Stromal cell of bone marrow (primary cell): ENCODE measurements at regions not wholly inside any gene's neighbourhood (a gene's known extent, or its start where the extent isn't known, plus 50 kb on each side); places are given as distances from the start of the nearest gene placed in this dataset.

ENCODE experiments used
- DNase-seq: peaks from one replicate; pipeline ENCODE4 v3.0.0-alpha.2; 2012; ENCODE audit warnings: low read depth

DNA sequence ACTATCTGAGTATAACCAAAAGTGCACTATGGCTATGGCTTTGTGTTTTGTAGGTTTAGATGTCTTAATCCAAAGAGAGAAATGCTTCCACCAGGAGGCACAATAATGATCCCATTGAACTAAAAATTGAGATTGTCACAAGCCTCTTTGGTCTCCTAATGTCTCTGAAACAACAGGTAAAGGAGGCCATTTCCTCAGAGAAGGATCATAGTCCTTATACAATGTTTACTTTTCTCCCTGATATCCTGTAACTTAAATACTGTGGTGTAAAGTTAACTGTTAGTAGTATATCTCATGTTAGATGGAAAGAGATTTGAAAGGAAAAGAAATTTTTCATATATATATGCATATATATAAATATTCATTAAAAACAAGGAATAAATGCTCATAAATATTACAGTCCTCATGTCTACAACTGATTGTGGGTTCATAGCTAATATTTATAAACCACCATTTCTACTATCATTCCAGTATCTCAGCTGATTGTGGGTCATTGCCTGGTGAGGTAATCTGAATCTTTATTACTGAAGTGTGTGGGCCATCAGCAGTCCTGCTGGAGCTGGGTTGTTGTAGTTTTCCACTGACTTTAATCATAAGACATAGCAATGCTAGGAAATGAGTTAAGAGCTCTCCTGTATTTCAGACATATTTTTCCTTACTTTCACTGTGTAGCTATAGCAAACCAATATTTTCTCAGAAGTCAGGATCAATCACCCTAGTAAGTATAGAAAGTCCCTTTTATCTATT, 1230.4 kb downstream of the PCDH18 start:
- no peak for DNase-seq

DNA sequence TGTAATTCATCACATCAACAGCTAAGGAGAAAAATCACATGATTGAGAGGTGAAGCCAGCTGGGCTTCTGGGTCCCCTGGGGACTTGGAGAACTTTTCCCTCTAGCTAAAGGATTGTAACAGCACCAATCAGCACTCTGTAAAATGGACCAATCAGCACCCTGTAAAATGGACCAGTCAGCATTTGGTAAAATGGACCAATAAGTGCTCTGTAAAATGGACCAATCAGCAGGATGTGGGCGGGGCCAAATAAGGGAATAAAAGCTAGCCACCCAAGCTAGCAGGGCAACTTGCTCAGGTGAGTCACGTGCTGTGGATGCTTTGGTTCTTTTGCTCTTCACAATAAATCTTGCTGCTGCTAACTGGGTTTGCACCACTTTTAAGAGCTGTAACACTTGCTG, 1248.3 kb downstream of the PCDH18 start:
- no peak for DNase-seq

DNA sequence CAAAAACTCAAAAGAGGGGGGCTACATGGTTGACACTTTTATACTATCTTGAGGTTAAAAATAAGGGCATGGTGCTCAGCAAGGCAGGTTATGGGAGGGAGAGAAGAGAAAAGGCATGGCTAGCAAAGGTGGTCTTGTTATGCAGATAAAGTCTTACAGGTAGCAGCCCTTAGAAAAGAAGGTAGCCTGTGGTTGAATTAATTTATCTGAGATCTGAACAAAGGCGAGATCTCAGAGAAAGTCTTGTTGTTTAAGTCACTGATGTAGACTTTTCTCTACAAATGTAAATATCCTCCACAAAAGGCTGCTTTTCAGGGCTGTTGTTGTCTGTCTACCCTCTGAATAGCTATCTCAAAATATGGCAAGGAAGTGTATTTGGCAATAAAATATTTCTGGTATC, 1250.4 kb downstream of the PCDH18 start:
- DNase-seq: no peak

DNA sequence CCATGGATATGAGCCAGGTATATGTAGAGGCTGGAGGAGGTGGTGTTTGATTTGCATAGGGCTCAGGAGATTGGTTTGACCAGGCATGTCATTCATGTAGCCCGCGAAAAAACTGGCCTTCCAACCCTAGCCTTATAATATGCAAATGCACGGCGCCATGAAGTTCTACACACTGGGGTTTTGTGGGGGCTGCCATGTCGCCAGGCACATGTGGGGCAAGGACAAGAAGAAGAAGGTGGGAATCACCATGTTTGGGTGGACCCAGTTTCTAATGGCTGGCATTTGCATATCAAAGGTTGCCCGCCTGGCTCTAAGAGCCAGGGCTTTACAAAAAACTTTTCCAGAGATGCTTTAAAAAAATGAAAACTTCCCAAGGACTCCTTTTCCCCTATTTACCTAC, 1251.0 kb downstream of the PCDH18 start:
- DNase-seq: no peak

DNA sequence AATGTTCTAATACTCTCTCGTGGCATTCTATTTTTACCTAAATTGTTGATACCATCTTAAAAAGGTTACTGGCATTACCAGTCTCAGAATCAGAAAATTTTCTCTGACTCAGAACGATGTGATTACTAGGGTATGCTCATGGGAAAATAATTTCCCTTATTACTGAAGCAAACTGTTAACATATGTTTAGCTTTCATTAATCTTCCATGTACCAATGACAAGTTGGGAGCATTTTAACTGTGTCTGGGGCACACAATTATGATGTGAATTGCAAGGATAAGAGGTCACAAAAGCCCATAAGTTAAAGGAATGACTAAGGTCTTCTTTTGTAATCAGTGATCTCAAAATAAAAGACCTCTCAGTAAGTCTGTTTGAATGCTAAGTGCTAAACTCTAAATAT, 1254.6 kb downstream of the PCDH18 start:
- DNase-seq: no peak

DNA sequence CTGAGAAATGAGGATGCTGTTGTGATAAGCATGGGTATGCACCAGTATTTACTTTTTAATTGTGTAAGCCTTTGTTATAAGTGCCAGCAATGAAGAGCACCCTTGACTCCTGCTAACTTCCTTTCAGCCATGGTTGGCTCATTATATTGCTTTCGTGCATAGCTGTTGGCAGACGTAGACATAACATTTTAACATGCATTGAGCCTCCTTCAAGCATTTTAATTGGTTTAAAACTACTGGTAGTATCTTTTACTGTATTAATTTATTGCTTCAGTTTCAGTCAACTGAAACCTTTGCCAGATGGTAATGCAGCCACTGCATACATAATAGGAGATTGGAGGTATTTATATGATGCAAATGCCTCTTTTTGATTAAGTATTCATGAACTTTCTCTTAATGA, 1285.4 kb downstream of the PCDH18 start:
- DNase-seq: no peak

DNA sequence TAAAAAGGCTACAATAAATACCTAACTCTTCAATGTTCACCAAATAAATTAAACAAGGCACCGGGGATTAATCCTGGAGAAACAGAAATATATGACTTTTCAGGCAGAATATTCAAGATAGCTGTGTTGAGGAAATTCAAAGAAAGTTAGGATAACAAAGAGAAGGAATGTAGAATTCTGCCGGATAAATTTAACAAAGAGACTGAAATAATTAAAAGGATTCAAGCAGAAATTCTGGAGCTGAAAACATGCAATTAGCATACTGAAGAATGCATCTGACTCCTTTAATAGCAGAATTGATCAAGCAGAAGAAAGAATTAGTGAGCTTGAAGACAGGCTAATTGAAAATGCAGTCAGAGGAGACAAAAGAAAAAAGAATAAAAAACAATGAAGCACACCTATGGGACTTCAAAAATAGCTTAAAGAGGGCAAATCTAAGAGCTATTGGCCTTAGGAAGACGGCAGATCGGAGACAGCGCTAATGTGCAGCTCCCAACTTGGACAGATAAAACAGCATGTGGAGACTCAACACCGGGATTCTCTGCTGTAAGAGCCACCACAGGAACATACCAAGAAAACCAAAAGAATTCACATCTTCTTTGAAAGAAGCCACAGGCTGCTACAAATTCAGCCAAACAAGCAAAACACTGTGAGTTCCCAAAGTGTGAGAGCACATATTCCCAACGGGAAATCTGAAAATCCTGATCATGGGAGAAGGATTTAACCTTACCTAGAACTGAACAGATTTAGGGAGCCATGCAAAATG, 1290.9 kb downstream of the PCDH18 start:
- DNase-seq: no peak

DNA sequence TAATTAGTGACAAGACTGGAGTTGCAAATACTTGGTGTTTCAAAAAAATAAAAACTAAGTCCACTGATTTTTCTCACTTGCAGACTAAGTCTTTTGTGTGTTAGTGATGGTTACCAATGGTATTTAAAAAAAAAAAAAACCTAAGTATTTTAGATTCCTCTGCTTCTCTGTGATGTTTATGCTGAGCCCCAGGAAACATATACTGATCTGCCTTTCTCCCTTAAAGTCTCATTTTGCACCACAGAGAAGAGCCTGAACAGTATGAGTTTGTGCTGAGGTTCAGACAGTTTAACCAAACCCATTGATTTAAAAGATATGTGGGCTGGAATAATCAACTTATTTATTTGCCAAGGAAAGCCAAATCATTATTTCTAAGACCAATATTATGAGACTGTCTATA, 1305.0 kb downstream of the PCDH18 start:
- DNase-seq: no peak

DNA sequence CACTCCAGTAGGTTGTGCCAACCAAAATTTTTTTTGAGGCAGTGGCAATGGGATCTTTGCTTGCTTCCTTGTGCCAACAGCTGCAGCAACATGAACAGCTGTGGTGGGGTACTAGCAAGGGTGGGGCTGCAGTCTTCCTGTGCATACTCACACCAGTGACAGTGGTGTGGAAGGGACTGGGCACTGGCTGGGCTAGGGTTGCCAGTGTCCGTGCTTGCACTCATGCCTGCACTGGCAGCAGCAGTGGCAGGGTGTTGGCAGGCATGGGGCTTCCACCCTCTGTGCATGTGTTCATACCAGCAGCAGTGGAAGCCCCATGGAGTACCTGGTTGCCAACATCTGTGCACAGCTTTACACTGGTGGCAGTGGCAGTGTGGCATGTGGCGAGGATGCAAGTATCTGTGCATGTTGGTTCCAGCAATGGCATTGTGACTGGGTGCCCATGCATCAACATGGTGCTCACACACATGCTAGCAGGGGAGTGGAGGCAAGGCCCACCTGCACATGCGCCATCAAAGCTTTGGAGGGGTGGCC, 1312.6 kb downstream of the PCDH18 start:
- no peak for DNase-seq

DNA sequence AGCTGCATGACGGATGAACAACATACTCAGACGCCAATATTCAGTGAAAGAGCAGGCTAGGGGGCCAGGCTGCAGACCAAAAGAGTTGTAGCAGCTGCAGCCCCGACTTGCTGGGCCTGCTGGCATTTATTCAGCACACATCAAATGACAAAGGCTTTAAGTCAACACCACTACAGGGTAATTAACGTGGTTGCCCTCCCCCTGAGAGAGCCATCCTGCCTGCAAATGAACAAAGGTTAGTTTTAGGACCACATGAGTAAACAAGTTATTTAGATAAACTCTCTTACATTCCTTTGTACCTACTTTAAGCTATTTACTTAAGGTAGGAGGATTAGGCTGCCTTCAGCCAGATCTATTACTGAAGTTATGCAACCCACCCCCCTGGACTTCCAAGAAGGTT, 1329.1 kb downstream of the PCDH18 start:
- no peak for DNase-seq

DNA sequence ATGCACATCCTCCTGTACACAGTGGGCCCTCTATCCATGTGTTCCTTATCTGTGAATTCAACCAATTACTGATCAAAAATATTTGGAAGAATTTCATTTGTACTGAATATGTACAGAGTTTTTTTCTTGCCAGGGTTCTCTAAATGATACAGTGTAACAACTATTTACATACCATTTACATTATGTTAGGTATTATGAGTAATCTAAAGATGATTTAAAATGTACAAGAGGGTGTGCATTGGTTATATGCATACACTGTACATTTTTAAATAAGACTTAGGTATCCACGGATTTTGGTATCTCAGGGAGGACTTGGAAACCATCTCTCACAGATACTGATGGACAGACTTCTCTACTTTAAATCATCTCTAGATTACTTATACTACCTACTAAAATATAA, 1333.9 kb downstream of the PCDH18 start:
- no peak for DNase-seq

DNA sequence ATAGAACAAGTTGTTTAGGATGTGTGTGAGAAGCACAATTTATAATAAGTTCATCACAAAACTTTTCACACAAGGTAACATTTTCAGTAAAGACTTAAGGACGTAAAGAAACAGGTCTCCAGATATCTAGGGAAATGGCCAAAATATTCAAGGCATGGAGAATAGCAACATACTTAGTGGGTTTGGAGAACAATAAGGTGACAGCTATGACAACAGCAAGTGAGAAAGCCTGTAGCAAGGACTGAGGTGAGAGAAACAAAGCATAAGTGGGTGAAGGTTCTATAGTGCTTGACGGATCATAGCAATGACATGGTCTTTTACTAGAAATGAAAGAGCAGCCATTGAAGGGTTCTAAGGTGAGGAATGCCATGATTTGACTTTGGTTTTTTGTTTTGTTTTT, 1337.3 kb downstream of the PCDH18 start:
- no peak for DNase-seq

DNA sequence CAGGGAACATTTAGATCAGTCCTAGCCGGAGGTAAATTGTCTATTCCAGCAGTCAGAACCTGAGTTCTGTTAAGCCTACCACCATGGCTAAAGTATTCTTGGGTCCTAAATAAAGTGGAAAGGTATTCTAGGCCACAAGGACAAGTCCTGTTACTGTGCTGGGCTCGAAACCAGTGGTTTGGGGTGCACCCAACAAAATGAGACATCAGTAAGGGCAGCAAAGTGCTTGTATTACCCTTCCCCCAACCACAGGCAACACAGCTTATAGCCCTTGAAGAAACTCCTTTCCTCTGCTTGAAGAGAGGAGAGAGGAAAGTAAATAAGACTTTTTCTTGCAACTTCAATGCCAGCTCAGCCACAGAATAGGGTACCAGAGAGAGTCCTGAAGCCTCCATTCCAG, 1345.6 kb downstream of the PCDH18 start:
- DNase-seq: no peak

DNA sequence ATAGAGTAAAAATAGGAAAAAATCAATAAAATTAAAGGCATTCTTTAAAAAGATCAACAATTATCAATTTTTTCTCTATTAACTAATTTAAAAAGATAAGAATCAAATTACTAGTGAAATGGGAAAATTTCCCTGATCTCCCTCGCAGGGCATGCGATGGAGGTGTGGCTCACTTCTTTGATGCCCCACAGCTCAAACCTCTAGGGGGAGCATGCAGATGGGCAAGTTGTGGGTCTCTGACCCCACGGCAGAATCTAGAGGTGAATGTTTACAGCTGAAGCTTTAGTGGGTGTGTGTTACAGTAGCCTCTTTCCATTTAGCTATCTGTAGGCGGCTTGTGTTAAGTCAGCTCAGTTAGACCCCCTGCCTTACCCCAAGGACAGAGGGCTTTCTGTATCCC, 1348.8 kb downstream of the PCDH18 start:
- no peak for DNase-seq

DNA sequence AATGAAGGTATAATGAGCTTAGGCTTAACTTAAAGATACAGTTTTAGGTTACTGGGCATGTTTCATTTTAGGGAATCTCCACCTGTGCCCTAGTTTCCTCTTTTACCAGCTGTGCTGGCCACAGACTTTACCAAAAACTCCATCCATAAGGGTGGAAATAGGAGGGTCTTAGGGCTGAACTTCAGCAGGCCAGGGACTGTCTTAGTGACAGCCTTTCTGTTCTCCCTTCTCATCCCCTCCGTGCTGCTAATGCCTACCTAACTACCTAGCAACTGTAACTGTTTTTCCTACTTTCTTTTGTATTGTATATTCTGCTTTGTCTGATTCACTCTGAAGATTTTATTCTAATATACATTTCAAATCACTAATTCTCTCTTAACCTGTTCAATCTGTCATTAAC, 1375.3 kb downstream of the PCDH18 start:
- no peak for DNase-seq

DNA sequence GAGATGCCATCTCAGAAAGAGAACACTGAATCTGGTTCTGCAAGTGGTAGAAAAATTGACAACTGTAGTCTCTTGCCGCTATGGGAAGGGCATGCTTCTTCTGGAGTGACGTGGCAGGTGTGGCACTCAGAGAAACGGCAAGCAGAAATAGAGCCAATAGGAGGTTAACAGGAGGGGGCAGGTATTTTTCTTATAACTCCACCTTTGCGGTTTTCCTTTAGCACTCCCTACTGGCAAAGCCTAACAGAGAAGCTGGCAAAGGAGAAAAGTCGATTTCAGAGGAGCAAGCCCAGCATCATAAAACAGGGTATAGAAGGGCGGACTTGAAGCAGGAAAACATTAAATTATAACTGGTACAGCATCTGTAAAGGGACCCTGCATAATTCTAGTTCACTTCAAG, 1382.2 kb downstream of the PCDH18 start:
- no peak for DNase-seq

DNA sequence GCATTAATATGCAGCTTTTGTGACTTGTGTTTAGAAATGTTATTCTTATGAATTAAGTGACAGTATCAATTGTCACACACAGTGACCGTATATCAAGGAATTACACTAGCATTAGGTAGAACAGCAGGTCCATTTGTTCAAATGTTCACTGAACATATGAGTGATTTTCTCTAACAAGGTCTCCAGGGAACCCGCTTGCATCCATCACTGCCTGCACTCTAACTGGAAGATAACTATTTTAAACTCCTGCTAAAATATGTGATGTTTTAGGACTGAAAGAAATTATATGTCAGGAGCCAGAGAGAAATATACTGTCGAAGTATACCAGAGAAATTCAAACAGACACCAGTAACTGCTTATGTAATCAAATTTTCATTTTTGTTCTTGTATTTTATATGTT, 1395.7 kb downstream of the PCDH18 start:
- no peak for DNase-seq

DNA sequence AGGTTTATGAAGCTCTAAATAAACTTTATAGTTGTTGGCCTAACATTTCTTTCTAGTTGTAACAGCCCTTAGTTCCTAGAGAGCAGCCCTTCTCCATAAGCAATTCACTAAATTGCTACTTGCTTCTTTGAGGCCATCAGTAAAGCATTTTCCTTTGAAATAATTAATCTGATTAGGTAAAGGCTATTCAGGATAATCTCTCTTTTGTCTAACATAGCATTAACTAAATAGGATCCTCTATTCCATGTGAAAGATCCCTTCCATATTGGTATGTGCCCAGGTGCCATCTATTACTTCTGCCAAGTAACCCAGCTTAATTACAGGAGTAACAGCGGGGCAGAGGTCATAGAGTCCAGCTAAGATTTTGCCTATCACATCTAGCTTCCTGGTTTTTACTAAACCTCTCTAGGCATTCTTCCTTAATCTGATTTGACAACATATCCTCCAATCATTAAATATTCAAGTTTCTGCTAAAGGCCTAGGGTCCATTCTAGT, 1408.0 kb downstream of the PCDH18 start:
- no peak for DNase-seq

DNA sequence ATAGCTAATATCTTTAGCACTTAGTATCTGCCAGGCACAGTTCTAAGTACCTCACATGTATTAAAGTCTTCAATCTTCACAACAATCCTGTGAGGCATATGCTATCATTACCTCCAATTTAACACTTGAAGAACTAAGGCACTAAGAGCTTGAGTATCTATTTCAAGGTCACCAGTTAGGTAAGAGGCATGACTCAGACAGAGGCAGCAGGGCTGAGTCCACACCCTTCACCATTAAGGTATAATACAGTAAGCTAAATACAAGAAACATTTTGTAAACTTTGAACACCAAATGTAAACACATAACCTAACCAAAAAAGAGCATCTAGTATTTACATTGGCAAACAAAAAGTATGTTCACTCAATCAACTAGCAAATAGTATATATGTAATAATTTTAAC, 1410.9 kb downstream of the PCDH18 start:
- DNase-seq: no peak

DNA sequence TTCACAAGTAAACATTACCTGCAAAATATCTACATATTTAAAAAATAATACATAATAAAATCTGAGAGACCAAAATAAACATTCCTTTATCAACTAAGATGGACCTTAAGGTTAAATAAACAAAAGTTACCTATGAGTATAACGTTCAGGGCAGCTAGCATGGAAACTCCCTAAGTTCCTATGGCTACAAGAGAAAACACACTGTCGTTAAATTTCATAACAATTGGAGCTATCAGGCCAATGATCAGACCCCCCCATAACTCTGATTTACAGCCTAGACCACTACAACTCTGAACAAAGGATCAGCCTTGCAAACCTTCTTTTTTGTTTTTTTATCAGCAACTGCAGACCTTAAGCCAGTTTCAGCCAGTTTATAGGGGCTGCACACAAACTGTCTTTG, 1418.4 kb downstream of the PCDH18 start:
- no peak for DNase-seq

DNA sequence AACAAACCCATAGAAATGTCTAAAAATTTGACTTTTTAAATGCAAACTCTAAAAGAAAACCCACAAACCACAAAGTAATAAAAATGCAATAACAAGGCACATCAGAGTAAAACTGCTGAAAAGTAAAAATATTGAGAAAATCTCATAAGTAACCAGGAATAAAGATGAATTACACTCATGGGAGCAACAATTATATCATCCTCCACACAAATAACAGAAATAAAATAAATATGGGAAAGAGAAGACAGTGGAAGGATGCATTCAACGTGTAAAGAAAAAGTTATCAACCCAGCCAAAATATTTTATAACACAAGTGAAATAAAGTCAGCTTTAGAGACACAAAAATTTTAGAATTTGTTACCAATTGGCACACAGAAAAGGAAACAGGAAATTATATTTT, 1420.2 kb downstream of the PCDH18 start:
- no peak for DNase-seq

DNA sequence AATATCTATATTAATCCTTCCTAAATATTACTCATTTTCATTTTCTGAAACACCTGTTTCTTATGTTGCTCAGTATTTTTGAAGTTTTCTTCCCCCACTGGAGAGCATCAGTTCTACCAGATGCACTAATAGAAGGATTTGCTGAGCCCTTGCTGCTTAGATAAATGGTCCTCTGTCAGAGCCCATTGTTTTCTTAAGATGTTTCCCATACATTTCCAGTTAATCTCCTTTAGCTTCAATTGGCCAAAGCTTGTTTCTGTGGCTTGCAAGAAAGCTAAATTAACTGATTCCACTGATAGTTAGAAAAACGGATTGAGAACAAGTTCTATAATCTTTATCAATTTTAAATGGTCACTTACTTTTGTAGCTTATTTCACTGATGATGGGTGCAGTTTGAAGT, 1425.5 kb downstream of the PCDH18 start:
- no peak for DNase-seq

DNA sequence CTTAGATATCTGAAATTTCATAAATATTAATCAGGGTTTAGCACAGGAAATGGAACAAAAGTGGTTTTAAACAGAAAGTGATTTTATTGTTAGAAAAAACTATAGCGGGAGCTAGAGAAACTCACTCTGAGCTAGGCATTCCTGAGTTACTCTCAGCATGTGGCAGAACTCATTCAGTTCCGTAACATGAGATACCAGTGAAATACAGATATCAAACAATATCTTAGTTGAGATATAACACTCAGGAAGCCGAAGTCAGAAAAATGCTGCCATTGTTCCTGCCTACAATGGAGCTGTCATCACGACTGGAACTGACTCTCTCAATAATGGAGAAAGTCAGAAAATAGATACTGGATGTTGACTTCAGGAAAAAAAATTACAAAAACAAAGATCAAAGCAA, 1428.7 kb downstream of the PCDH18 start:
- DNase-seq: no peak
